HG03196 (cell line): ENCODE measurements at regions not wholly inside any gene's neighbourhood (a gene's known extent, or its start where the extent isn't known, plus 50 kb on each side); places are given as distances from the start of the nearest gene placed in this dataset.

Experiments used
- ATAC-seq: cut with Tn5 transposase; IDR thresholded peaks from one replicate; pipeline ENCODE4 v1.9.1; 2021; ENCODE audit not compliant: unreplicated experiment

- no peak for ATAC-seq
These were observed 267.1 kb upstream of the TMTC4 start for GRCh38 chr13:100941377-100942368.

DNA sequence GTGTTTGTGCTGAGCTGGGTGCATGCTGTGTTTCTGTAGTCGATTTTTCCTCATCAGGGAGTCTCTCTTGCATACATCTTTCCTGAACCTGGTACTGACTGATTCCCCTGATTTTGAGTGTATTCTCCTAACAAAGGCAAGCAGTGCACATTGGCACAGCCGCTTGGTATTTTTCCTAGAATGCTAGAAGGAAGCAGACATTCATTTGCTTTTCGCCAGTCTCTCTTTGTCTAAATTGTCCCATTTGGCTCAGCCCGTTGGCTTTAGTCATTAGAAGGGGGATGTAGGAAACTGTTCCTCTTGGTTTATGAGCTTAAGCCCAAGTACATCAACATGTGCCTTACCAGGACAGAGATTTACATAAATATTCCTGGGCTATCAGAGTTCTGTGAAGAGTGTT lies 266.1 kb upstream of the TMTC4 start:
- ATAC-seq = no peak

DNA sequence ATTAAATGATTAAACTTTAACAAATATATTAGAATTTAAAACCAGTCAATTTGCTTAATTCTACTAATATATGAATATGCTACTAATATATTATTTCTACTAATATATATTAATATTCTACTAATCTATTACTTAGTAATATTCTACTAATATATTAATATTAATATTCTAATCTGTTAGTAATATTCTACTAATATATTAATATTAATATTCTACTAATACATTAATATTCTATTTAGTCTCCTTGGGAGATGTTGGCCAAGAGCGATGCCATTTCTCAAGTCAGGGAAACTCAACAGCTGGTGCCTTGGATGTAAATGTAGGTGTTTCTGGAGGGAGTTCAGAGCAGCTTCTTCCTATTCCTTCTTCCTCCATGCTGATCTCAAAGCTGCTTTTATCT lies 259.2 kb upstream of the TMTC4 start:
- ATAC-seq = no peak

GRCh38 chr13:100922599-100922998 lies 248.0 kb upstream of the TMTC4 start:
- no peak for ATAC-seq

- no peak for ATAC-seq
These were observed 246.5 kb upstream of the TMTC4 start for GRCh38 chr13:100921139-100921538.

DNA sequence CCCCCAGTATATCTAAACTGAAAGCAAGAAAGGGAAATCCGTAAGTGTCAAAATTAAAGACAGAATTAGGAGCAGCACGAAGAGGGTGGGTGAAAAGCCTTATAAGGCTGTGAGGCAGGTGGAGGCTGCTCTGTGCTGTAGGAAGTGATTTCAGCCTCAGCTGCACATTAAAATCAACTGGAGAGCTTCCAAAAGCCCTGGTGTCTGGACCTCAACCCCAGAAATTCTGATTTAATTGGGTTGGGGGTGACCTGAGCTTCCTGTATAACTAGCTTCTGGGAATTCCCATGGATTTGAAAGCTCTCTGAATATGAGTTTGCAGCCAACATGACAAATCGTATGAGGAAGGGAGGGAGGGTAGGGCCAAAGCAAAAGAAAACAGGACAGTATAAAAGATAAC lies 242.4 kb upstream of the TMTC4 start:
- ATAC-seq = no peak

DNA sequence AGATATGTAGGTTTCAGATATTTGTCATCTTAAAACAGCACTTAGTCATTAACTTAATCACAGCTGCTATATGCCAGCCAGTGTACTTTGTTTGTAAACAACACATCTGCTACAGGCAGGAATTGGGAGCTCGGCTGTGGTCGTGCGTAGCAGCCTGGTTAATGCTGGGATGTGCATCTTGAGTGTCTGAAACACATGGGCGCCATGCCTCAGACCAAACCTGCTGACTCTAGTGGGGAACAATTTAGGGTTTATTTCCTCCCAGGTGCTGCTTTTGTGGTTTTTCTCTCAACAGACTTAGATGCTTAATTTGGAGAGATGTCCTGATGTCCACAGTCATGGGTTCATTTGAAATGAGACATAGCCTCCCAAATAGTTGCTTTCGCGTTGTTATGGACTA lies 238.5 kb upstream of the TMTC4 start:
- no peak for ATAC-seq

DNA sequence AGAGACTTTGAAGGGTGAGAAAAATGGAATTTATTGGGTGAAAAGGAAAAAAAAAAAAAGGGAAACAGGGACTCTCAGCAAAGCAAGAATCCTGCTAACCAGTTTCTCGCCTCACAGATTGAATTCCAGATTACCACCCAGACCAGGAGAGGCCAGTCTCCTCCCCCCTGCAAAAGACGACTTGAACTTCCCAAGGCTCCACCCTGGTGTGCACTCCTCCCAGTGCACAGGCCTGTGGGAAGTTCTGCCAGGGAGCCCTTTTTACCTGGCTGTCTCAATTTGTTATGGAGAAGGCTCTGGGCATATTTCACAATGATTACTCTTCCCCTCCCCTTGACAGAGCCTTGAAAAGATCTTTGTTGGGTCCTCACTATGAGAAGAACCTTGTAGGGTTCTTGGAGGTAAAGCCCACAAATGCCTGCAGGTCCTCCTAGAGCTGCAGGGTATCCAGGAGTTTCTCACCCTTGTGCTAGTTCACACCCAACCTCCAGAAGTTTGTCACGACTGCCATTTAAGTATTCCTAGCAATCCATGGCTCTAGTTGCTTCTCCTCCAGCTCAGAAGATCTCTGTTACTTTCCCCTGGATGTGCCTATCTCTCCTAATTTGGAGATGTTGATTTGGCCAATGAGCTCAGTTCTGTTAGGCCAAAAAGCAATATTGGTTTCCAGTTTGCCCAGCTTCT lies 229.8 kb upstream of the TMTC4 start:
- ATAC-seq = no peak

GRCh38 chr13:100899720-100900316 lies 225.2 kb upstream of the TMTC4 start:
- no peak for ATAC-seq

GRCh38 chr13:100898431-100898830 lies 223.8 kb upstream of the TMTC4 start:
- ATAC-seq = no peak

GRCh38 chr13:100895651-100896050 lies 221.1 kb upstream of the TMTC4 start:
- ATAC-seq = no peak

- ATAC-seq = no peak
These were observed 218.4 kb upstream of the TMTC4 start for GRCh38 chr13:100892981-100893380.

GRCh38 chr13:100890645-100891044 lies 216.1 kb upstream of the TMTC4 start:
- no peak for ATAC-seq

- ATAC-seq = no peak
These were observed 213.1 kb upstream of the TMTC4 start for GRCh38 chr13:100887729-100888151.

- no peak for ATAC-seq
These were observed 208.9 kb upstream of the TMTC4 start for GRCh38 chr13:100883453-100883852.

GRCh38 chr13:100881291-100881864 lies 206.8 kb upstream of the TMTC4 start:
- no peak for ATAC-seq

GRCh38 chr13:100880166-100880565 lies 205.6 kb upstream of the TMTC4 start:
- ATAC-seq = no peak

GRCh38 chr13:100879255-100879654 lies 204.7 kb upstream of the TMTC4 start:
- ATAC-seq = no peak

- no peak for ATAC-seq
These were observed 201.4 kb upstream of the TMTC4 start for GRCh38 chr13:100876044-100876403.

GRCh38 chr13:100875392-100876043 lies 200.9 kb upstream of the TMTC4 start:
- ATAC-seq = peak; percentile 78

DNA sequence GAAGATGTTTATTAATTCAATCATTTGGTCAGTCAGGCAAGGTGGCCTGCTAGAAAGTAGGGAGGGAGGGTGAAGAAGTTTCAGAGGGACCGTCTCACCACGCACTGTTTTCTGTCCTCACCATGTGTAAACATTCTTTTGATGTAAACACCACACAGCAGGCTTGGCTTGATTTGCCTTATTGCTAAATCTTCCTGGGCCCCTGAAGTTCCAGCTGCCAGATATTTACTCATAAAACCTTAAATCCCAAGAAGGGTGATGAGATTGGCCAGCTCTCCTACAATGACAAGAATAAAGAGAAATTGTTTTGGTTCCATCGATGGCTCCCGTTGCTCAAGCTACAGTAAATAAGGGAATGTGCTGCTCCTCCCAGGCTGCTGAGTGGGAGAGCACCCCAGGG lies 198.2 kb upstream of the TMTC4 start:
- no peak for ATAC-seq
